Chondrocyte (in vitro differentiated cells): ENCODE measurements at regions not wholly inside any gene's neighbourhood (a gene's known extent, or its start where the extent isn't known, plus 50 kb on each side); places are given as distances from the start of the nearest gene placed in this dataset.

ENCODE experiments used
- DNase-seq: peaks from one replicate; pipeline ENCODE4 v3.0.0; 2021; ENCODE audit warnings: mixed read lengths, low spot score
- H3K27ac Mint-ChIP-seq: one replicate; pipeline ENCODE4 v1.8.0; 2021; ENCODE audit warnings: mild to moderate bottlenecking, moderate library complexity, mixed read lengths; ENCODE audit not compliant: unreplicated experiment
- H3K27me3 Mint-ChIP-seq: 2 replicates; pipeline ENCODE4 v1.8.0; 2021; ENCODE audit warnings: low read depth, mixed read lengths
- H3K36me3 Mint-ChIP-seq: 2 replicates; pipeline ENCODE4 v1.8.0; 2021; ENCODE audit warnings: low read depth, mixed read lengths
- H3K4me1 Mint-ChIP-seq: 2 replicates; pipeline ENCODE4 v1.8.0; 2021; ENCODE audit warnings: low read depth, mild to moderate bottlenecking, mixed read lengths
- H3K4me3 Mint-ChIP-seq: one replicate; pipeline ENCODE4 v1.8.0; 2021; ENCODE audit warnings: mild to moderate bottlenecking, moderate library complexity, mixed read lengths; ENCODE audit not compliant: unreplicated experiment
- H3K9me3 Mint-ChIP-seq: 2 replicates; pipeline ENCODE4 v1.8.0; 2021; ENCODE audit warnings: low read depth, mixed read lengths
- TF ChIP-seq, protein P1 (sequence below): fragments of 200-600 bp; sonication (generic); IDR thresholded peaks from 2 replicates; pipeline ENCODE4 v1.5.0; 2021; ENCODE audit warnings: antibody characterized with exemption, mild to moderate bottlenecking, moderate library complexity

DNA sequence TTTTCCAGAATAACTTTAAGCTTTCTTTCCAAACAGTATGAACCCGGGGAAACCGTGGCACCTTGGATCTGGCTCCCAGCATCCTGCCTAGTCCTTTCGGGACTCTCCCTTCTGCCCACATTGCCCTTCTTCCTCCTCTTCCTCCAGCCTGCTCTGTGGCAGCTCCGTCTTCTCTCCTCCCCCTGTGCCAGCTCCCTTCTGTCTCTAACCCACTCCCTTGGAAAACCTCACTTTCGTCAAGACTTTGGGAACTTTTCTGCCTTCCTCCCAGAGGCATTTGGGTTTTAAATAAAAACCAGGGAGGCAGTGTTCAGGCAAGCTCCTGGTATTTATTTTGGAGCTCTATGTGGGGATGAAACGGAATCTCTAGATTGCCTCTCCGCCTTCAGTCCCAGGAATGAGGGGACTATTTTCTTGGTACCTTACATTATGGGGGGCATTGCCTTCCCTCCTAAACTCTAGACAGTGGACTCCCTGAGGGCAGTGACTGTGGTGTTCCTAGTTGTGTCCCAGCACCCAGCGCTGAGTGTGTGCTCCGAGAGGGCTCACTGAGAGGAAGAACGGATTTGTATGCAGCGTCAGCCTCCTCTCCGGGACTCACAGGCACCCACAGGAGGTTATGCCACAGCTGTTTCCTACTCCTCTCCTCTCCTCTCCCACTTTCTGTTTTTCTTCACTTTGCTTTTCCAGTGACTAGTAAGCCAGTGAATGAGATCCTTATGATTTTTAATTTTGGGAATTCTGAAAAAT is 105.4 kb upstream of the MRPS22 start:
- Mint-ChIP-seq H3K36me3 (no peaks in the 10 kb centered on the region), H3K4me1 (no peaks in the 10 kb centered on the region), H3K9me3 (no peaks in the 10 kb centered on the region), H3K27ac (no peak overlapping the region), H3K4me3 (no peak overlapping the region), H3K27me3 (peaks cover 58% of the 10 kb centered on the region)
- DNase-seq: no peak
- TF ChIP-seq, protein P1, sequence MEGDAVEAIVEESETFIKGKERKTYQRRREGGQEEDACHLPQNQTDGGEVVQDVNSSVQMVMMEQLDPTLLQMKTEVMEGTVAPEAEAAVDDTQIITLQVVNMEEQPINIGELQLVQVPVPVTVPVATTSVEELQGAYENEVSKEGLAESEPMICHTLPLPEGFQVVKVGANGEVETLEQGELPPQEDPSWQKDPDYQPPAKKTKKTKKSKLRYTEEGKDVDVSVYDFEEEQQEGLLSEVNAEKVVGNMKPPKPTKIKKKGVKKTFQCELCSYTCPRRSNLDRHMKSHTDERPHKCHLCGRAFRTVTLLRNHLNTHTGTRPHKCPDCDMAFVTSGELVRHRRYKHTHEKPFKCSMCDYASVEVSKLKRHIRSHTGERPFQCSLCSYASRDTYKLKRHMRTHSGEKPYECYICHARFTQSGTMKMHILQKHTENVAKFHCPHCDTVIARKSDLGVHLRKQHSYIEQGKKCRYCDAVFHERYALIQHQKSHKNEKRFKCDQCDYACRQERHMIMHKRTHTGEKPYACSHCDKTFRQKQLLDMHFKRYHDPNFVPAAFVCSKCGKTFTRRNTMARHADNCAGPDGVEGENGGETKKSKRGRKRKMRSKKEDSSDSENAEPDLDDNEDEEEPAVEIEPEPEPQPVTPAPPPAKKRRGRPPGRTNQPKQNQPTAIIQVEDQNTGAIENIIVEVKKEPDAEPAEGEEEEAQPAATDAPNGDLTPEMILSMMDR: no peak

- TF ChIP-seq, protein P1: no peak
- Mint-ChIP-seq H3K4me1 (no peaks in the 10 kb centered on the region), H3K4me3 (no peak overlapping the region), H3K27ac (no peak overlapping the region), H3K36me3 (no peaks in the 10 kb centered on the region), H3K9me3 (no peaks in the 10 kb centered on the region), H3K27me3 (peaks cover 67% of the 10 kb centered on the region)
- no peak for DNase-seq
Measured at GRCh38 chr3:139239550-139239949, 104.3 kb upstream of the MRPS22 start.

DNA sequence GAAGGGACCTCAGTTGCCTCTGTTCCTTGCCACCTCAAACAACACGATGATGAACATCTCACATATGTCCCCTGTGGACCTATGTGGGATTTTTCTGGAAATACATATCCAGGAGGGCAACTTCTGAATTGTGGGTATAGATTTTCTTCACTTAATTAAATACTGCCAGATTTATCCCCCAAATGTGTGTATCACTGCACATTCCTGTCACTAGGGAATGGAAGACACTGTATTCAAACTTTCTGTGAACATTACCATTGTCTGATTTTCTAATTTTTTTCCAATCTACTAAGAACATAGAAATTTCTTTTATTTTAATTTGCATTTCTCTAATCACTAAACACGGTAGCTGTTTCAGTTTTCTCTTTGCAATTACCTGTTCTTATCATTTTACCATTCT is 102.0 kb upstream of the MRPS22 start:
- no peak overlapping the region for H3K4me3 Mint-ChIP-seq
- H3K4me1 Mint-ChIP-seq: no peaks in the 10 kb centered on the region
- DNase-seq: no peak
- no peaks in the 10 kb centered on the region for H3K36me3 Mint-ChIP-seq
- H3K9me3 Mint-ChIP-seq: no peaks in the 10 kb centered on the region
- TF ChIP-seq, protein P1: peak; percentile 41
- peaks cover 68% of the 10 kb centered on the region for H3K27me3 Mint-ChIP-seq
- H3K27ac Mint-ChIP-seq: no peak overlapping the region

DNA sequence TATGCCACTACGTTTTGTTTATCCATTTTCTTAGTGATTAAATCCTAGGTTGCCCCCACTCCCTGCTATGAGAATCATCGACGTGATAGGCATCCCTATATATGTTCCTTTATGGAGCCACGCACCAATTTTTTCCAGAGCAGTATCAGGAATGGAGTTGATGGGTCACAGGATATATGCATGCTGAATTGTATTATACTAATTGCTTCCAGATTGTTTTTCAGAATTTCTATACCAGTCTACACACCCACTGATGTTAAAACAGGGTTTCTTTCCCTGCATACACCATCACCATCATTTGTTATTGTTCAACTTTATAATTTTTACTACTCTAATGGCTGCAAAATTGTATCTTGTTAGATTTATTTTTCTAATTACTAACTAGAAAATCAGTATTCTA is 100.1 kb upstream of the MRPS22 start:
- no peak overlapping the region for H3K27ac Mint-ChIP-seq

GRCh38 chr3:139248593-139249255 is 95.1 kb upstream of the MRPS22 start:
- Mint-ChIP-seq H3K27ac (no peak overlapping the region), H3K27me3 (peaks cover 36% of the 10 kb centered on the region)

More for the DNA sequence above, 100.1 kb upstream of the MRPS22 start:
- H3K36me3 Mint-ChIP-seq: no peaks in the 10 kb centered on the region
- no peaks in the 10 kb centered on the region for H3K4me1 Mint-ChIP-seq
- TF ChIP-seq, protein P1: no peak
- H3K4me3 Mint-ChIP-seq: no peak overlapping the region
- H3K27me3 Mint-ChIP-seq: peaks cover 65% of the 10 kb centered on the region
- DNase-seq: no peak
- H3K9me3 Mint-ChIP-seq: no peaks in the 10 kb centered on the region

More at GRCh38 chr3:139248593-139249255, 95.1 kb upstream of the MRPS22 start:
- Mint-ChIP-seq H3K4me1 (no peaks in the 10 kb centered on the region), H3K9me3 (no peaks in the 10 kb centered on the region), H3K4me3 (no peak overlapping the region), H3K36me3 (no peaks in the 10 kb centered on the region)
- TF ChIP-seq, protein P1: no peak
- DNase-seq: no peak
